GM11168 (cell line): ENCODE measurements at regions not wholly inside any gene's neighbourhood (a gene's known extent, or its start where the extent isn't known, plus 50 kb on each side); places are given as distances from the start of the nearest gene placed in this dataset.

Experiments used
- in situ Hi-C: fragments of 300-500 bp; cut with MboI; formaldehyde crosslinking; loops from one replicate; pipeline ENCODE4 v1.12.0; 2022; ENCODE audit warnings: low sequenced_read_pairs; ENCODE audit not compliant: unreplicated experiment

DNA sequence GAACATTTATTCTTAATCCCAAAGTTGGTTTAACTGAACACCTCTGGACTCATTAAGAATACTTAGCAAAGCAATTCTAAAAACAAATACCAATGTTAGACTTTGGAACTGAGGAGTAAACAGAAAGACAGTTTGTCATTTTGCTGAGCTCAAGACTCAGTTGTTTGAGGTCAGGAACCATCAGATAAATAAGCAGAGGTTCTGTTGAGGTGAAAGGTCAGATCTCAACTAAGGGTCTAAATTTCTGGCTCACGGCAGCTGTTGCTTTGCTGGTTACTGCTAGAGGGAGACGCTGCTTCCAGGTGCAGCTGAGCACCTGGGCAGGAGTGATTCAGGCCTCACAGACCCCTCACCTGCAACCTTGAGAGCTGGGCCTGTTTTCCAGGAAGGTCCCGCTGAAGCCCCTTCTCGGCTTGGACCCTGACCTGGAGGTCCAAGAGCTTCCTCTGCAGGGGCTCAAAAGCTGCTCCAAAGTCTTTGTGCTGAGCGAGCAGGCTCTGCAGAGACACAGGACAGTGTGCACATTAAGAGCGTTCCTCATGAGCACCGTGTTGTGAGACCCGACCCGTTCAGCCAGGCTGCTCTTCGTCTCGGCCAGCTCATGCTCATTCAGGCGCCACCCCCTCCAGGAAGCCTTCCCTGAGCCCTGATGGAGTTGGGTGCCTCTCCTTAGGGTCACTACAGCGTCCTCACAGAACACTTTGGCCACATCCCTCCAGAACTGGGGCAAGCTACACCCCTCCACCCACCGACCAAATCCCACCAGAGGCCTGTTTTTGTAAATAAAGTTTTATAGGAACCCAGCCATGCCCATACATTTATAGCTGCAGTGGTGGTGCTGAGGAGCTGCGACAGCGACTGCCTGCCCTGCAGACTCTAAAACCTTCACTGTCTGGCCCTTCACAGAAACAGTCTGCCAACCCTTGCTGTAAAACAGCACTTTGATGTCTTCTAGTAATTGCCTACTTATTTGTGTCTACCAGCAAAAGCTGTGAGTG lies 72.0 kb downstream of the SYNE3 start:
- in situ Hi-C loops = no loop called here

- in situ Hi-C loops = no loop called here
Observed at GRCh38 chr14:95442633-95443021, 73.8 kb downstream of the SYNE3 start.

DNA sequence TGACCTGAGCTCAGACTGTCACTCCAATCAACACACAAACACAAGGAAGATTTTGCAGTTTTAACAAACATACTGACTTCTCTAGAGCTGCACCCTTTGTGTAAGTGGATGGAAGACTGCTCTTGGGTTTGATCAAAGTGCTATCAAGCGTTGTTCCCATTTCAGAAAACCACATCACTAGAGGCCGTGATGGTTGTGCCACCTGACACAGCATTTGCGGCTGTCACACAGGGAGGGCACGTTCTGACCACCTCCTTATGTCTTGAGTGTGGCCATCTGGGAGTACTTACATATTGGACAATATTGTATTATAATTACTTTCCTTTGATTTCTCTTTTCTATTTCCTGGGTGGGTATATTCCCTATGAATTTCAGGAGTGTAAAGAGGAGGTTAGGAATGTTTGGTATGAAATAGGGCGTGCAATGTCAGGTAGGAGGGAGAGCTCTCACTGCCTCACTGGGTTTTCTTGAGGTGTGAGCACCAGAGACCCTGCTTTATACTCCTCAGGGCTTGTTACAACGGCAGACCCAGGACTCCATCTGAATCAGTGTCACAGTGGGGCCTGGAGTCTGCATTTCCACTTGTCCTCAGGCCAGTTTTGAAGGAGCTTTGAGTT lies 74.3 kb downstream of the SYNE3 start:
- in situ Hi-C loops = no loop called here

GRCh38 chr14:95440951-95441350 lies 75.5 kb downstream of the SYNE3 start:
- in situ Hi-C loops = no loop called here

GRCh38 chr14:95440496-95440895 lies 76.0 kb downstream of the SYNE3 start:
- in situ Hi-C loops = no loop called here

DNA sequence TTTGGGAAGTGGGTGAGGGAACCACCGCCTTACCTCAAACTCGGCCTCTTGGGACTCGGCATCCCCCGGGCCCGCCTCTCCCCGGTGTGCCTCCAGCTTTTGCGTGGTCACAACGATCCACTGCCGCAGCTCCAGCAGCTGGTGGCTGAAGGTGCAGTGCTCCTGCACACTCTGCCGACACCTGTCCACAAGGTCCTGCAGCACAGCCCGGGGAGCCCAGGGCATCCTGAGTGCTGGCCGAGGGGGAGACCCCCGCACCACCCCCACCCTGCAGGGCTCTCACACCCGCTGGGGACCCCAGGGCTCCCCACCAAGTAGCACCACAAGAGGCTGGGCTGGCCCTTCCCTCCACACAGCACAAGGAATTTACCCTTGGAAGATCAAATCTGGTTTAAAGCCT lies 76.6 kb downstream of the SYNE3 start:
- in situ Hi-C loops = loop anchor here (10.0 kb wide), 1 partner anchor 95 kb away; the partner anchor contains the start of gene GLRX5

GRCh38 chr14:95437715-95438114 lies 78.7 kb downstream of the SYNE3 start:
- in situ Hi-C loops = loop anchor here (10.0 kb wide), 1 partner anchor 97 kb away; the partner anchor contains the start of gene GLRX5

DNA sequence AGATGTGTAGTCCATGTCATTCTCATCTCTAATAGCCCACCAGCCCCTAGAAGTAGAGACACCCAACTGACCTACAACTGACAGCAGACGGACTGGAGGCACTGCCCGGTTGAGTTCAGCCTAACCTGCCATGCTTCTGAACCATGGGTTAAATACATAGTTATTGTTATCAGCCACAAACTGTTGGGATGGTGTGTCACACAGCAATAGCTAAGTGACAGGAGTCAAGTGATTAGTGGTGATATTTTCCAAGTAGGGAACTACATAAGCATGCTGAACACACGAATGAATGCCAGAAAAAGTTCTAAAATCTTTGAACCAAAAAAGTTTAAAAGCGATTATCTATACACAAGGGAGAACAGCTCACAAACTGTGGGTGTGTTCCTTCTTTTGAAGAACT lies 80.1 kb downstream of the SYNE3 start:
- in situ Hi-C loops = loop anchor here (10.0 kb wide), 1 partner anchor 98 kb away; the partner anchor contains the start of gene GLRX5

- in situ Hi-C loops = loop anchor here (10.0 kb wide), 1 partner anchor 101 kb away; the partner anchor contains the start of gene GLRX5
Observed at GRCh38 chr14:95434121-95434520, 82.3 kb downstream of the SYNE3 start.

- in situ Hi-C loops = loop anchor here (10.0 kb wide), 1 partner anchor 102 kb away; the partner anchor contains the start of gene GLRX5
Observed at GRCh38 chr14:95433094-95433478, 83.4 kb downstream of the SYNE3 start.

- in situ Hi-C loops = loop anchor here (10.0 kb wide), 1 partner anchor 102 kb away; the partner anchor contains the start of gene GLRX5
Observed at GRCh38 chr14:95432144-95433093, 84.0 kb downstream of the SYNE3 start.

DNA sequence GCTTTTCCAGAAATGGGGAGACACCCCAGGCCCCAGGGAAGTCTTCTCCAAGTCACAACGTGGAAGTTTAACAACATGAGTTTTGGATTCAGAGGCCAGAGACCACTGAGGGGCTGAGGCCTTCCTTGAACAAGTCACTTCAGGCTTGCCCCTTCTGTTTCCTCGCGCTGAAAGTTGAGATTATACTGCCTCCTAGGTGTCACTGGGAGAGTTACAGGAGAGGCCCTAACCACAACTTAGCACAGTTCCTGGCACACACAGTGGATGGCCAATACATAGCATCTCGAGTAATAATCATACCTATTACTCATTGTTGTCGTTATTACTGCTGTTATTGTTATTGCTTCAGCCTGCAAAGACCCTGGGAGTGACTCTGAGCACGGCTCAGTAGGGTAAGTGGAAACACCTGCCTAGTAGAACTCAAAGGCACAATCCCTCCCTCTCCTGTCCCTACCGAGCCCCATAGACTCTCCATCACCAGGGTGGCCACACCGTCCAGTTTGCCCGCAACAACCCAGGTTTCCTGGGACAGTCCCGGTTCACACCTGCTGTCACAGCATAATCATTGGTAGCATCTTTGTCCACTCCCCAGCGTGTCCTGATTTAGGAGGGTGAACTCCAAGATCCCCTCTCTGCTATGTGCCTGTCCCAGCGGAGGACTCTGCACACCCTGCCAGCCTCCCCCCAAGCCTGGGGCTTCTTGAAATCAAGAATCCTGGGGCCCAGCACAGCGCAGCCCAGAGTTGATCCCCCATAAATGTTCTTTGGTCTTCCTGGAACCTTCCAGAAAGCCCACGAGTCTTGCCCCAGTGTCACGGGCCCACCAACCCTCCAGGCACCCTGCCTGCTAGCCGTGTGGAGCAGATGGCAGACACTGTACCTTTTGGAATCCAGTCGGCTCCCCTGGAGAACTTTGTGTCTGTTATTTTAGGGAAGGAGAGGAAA lies 85.0 kb downstream of the SYNE3 start:
- in situ Hi-C loops = loop anchor here (10.0 kb wide), 1 partner anchor 103 kb away; the partner anchor contains the start of gene GLRX5

- in situ Hi-C loops = no loop called here
Observed at GRCh38 chr14:95428557-95428956, 87.9 kb downstream of the SYNE3 start.

- in situ Hi-C loops = no loop called here
Observed at GRCh38 chr14:95426116-95426475, 90.4 kb downstream of the SYNE3 start.

DNA sequence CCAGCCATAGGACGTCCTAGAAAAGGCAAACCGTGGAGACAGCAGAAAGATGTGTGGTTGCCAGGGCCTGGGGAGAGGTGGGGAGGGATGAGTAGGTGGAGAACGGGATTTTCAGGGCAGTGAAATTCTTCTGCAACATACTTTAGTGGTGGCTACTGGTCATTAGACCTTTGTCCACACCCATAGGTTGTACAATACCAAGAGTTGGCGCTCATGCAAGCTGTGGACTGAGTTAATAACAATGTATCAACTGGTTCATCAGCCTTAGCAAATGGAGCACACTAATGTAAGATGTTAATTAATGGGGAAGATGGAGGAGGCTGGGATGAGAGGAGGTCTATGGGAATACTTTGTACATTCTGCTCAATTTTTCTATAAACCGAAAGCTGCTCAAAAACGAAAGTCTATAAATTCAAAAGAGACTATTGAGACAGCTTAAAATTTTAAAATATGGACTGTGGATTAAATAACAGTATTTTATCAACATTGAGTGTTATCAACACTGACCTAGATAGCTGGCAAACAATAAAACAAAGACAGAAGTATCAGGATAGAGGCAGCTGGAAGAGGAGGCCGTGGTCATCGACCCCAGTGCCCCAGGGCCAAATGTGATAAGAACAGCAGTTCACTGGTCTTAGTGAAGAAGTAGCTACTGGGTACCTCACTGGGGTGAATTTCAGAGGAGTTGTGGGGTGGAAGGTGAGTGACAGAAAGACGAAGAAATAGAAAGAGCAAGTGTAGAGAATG lies 90.9 kb downstream of the SYNE3 start:
- in situ Hi-C loops = no loop called here

GRCh38 chr14:95424529-95424928 lies 91.9 kb downstream of the SYNE3 start:
- in situ Hi-C loops = no loop called here

DNA sequence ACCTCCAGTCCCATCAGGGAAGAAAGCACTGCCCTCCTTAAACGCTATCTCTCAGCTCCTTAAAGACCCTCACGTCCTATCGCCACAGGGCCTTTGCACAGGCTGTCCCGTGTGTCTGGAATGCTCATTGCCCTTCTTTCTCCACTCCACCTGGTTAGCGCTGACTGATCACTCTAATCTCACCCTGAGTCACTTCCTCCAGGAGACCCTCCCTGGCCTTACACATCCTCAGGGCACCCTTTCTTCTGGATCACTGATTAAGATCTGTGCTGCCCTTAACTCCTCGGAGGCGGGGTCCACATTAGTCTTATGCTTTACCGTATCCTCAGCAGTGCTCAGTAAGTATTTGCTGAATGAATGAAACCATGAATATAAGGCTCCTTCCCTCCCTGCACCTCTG lies 94.7 kb downstream of the SYNE3 start:
- in situ Hi-C loops = no loop called here

- in situ Hi-C loops = no loop called here
Observed at GRCh38 chr14:95420060-95420459, 96.4 kb downstream of the SYNE3 start.
